B cell (primary cell): ENCODE measurements at regions not wholly inside any gene's neighbourhood (a gene's known extent, or its start where the extent isn't known, plus 50 kb on each side); places are given as distances from the start of the nearest gene placed in this dataset.

ENCODE experiments used
- CTCF ChIP-seq: fragments of 200-600 bp; IDR thresholded peaks from one replicate; pipeline ENCODE4 v1.8.0; 2022; ENCODE audit warnings: antibody characterized with exemption, mild to moderate bottlenecking
- EZH2 ChIP-seq: IDR thresholded peaks from 2 replicates; pipeline ENCODE4 v1.6.1; 2012; ENCODE audit warnings: borderline replicate concordance, low read depth, mild to moderate bottlenecking, moderate library complexity, low read length; ENCODE audit not compliant: insufficient read depth, poor library complexity, severe bottlenecking

- TF ChIP-seq CTCF (no peak), EZH2 (no peak)
Observed at GRCh38 chr12:90501412-90501811, 453.6 kb downstream of the CCER1 start.
